IMR-90 (cell line): ENCODE measurements at regions not wholly inside any gene's neighbourhood (a gene's known extent, or its start where the extent isn't known, plus 50 kb on each side); places are given as distances from the start of the nearest gene placed in this dataset.

Experiments used
- ATAC-seq: fragments of 200-7000 bp; cut with Tn5 transposase; 2 replicates; pipeline ENCODE4 v1.9.1; 2020; ENCODE audit warnings: low read depth, mild to moderate bottlenecking, moderate library complexity
- BruUV-seq: library from RNA; stranded (reverse); fragments of 400-500 nt; replicated peaks from 2 replicates; lab custom pipeline; 2021; lab: Mats Ljungman, UMichigan
- CTCF ChIA-PET: fragments of 300-600 bp; formaldehyde crosslinking; extraction: SDS; loops from one replicate; lab custom pipeline; 2021; ENCODE audit warnings: antibody characterized with exemption; lab: Yijun Ruan, JAX
- POLR2A ChIA-PET: fragments of 300-600 bp; sonication (Branson Sonifier 250); formaldehyde crosslinking; loops from one replicate; lab custom pipeline; 2022; ENCODE audit warnings: antibody characterized with exemption; ENCODE audit not compliant: unreplicated experiment; lab: Charles Lee
- DNase-seq: peaks from one replicate; pipeline ENCODE4 v3.0.0; 2013
- H2AFZ ChIP-seq: replicated peaks from 2 replicates; pipeline ENCODE3; 2013; ENCODE audit warnings: low read length, mild to moderate bottlenecking; ENCODE audit not compliant: poor library complexity
- H2AK5ac ChIP-seq: 2 replicates; pipeline ENCODE4 v1.6.1; 2013; ENCODE audit warnings: low read depth, low read length, inconsistent platforms
- H2AK9ac ChIP-seq: replicated peaks from 2 replicates; pipeline ENCODE3; 2013; ENCODE audit warnings: mild to moderate bottlenecking, low read depth, low read length, moderate library complexity; ENCODE audit not compliant: poor library complexity
- H2BK120ac ChIP-seq: 2 replicates; pipeline ENCODE4 v1.6.1; 2013; ENCODE audit warnings: low read depth, low read length, inconsistent platforms
- H2BK15ac ChIP-seq: 3 replicates; pipeline ENCODE4 v1.6.1; 2013; ENCODE audit warnings: low read depth, low read length, inconsistent platforms
- H2BK20ac ChIP-seq: 2 replicates; pipeline ENCODE4 v1.6.1; 2013; ENCODE audit warnings: low read depth, mild to moderate bottlenecking, inconsistent platforms, low read length, moderate library complexity
- H2BK5ac ChIP-seq: 2 replicates; pipeline ENCODE4 v1.6.1; 2013; ENCODE audit warnings: mild to moderate bottlenecking, low read depth, low read length, inconsistent platforms; ENCODE audit not compliant: poor library complexity, severe bottlenecking
- H3K14ac ChIP-seq: replicated peaks from 2 replicates; pipeline ENCODE4 v1.6.1; 2013; ENCODE audit warnings: low read depth, low read length, inconsistent platforms
- H3K18ac ChIP-seq: 2 replicates; pipeline ENCODE4 v1.6.1; 2013; ENCODE audit warnings: low read depth, low read length, control low read depth
- H3K23ac ChIP-seq: 2 replicates; pipeline ENCODE4 v1.6.1; 2013; ENCODE audit warnings: low read depth, low read length, inconsistent platforms
- H3K27ac ChIP-seq: 2 replicates; pipeline ENCODE4 v1.5.1; 2013; ENCODE audit warnings: mild to moderate bottlenecking, control low read depth, low read length; ENCODE audit not compliant: insufficient read depth
- H3K27me3 ChIP-seq: 2 replicates; pipeline ENCODE4 v1.6.1; 2013; ENCODE audit warnings: low read length; ENCODE audit not compliant: control insufficient read depth, insufficient read depth
- H3K36me3 ChIP-seq: 2 replicates; pipeline ENCODE4 v1.6.1; 2013; ENCODE audit warnings: low read length, mixed read lengths; ENCODE audit not compliant: control insufficient read depth, insufficient read depth
- H3K4ac ChIP-seq: 2 replicates; pipeline ENCODE4 v1.6.1; 2013; ENCODE audit warnings: low read depth, low read length, inconsistent platforms
- H3K4me1 ChIP-seq: 2 replicates; pipeline ENCODE4 v1.6.1; 2013; ENCODE audit warnings: low read length, mixed read lengths; ENCODE audit not compliant: control insufficient read depth, insufficient read depth
- H3K4me2 ChIP-seq: 2 replicates; pipeline ENCODE4 v1.6.1; 2013; ENCODE audit warnings: low read depth, mild to moderate bottlenecking, control low read depth, low read length, moderate library complexity
- H3K4me3 ChIP-seq: 2 replicates; pipeline ENCODE4 v1.5.1; 2013; ENCODE audit warnings: low read depth, mild to moderate bottlenecking, control low read depth, low read length, moderate library complexity; ENCODE audit not compliant: insufficient read depth
- H3K56ac ChIP-seq: 2 replicates; pipeline ENCODE4 v1.6.1; 2013; ENCODE audit warnings: low read length, inconsistent platforms; ENCODE audit not compliant: insufficient read depth; ENCODE audit errors: extremely low read depth
- H3K79me1 ChIP-seq, 2 experiments: 2 replicates each; pipeline ENCODE4 v1.6.1; 2013; ENCODE audit warnings: low read length in 2 of 2, inconsistent platforms in 1 of 2, low read depth in 1 of 2
- H3K9ac ChIP-seq: 2 replicates; pipeline ENCODE4 v1.6.1; 2013; ENCODE audit warnings: low read depth, low read length, control low read depth
- H3K9me1 ChIP-seq: 2 replicates; pipeline ENCODE4 v1.6.1; 2013; ENCODE audit warnings: low read length, inconsistent platforms; ENCODE audit not compliant: insufficient read depth
- H3K9me3 ChIP-seq: 2 replicates; pipeline ENCODE4 v1.6.1; 2013; ENCODE audit warnings: low read length; ENCODE audit not compliant: control insufficient read depth, insufficient read depth
- H4K20me1 ChIP-seq: 2 replicates; pipeline ENCODE4 v1.6.1; 2013; ENCODE audit warnings: low read length, inconsistent platforms; ENCODE audit not compliant: insufficient read depth
- H4K5ac ChIP-seq: 2 replicates; pipeline ENCODE4 v1.6.1; 2013; ENCODE audit warnings: mild to moderate bottlenecking, low read depth, low read length, control low read depth
- H4K8ac ChIP-seq, 2 experiments: 2 replicates each; pipeline ENCODE4 v1.6.1; 2013; ENCODE audit warnings: low read depth in 2 of 2, low read length in 2 of 2, control low read depth in 1 of 2, inconsistent platforms in 1 of 2
- H4K91ac ChIP-seq: 2 replicates; pipeline ENCODE4 v1.6.1; 2013; ENCODE audit warnings: low read depth, low read length, inconsistent platforms; ENCODE audit not compliant: insufficient read depth
- MXI1 ChIP-seq: IDR thresholded peaks from 2 replicates; pipeline ENCODE4 v1.6.1; 2012; ENCODE audit warnings: low read depth, mild to moderate bottlenecking, low read length, moderate library complexity, borderline replicate concordance
- RAD21 ChIP-seq: IDR thresholded peaks from 2 replicates; pipeline ENCODE4 v1.6.1; 2012; ENCODE audit warnings: low read length, improper control_type of control experiment
- RCOR1 ChIP-seq: IDR thresholded peaks from 2 replicates; pipeline ENCODE4 v1.6.1; 2012; ENCODE audit warnings: mild to moderate bottlenecking, low read length, improper control_type of control experiment; ENCODE audit not compliant: insufficient replicate concordance
- WGBS, 2 experiments: methylation state at CpG; one replicate each; pipeline versions ENCODE4 v1.1.5 to v1.1.7; 2013; ENCODE audit warnings: missing lambda C conversion rate in 2 of 2; ENCODE audit not compliant: insufficient read length in 1 of 2; ENCODE audit errors: extremely low coverage in 2 of 2; 5-methylcytosine and 5-hydroxymethylcytosine counted together
- dilution Hi-C: fragments of 300-500 bp; cut with HindIII; formaldehyde crosslinking; loops from one replicate; pipeline ENCODE4 v1.14.3; 2018; ENCODE audit warnings: low sequenced_read_pairs; ENCODE audit not compliant: unreplicated experiment
- in situ Hi-C: fragments of 300-500 bp; cut with MboI; formaldehyde crosslinking; loops from 3 replicates; pipeline ENCODE4 v1.14.3; 2019; ENCODE audit warnings: low sequenced_read_pairs, inconsistent platforms, mixed read lengths
- intact Hi-C: fragments of 100-400 bp; cut with micrococcal nuclease; formaldehyde crosslinking; loops from 2 replicates; pipeline ENCODE4 v1.10.0; 2022
- TF ChIP-seq, protein P1 (sequence below): fragments of 150-350 bp; IDR thresholded peaks from 2 replicates; pipeline ENCODE4 v1.6.1; 2017; ENCODE audit warnings: mild to moderate bottlenecking, antibody characterized with exemption, low read length, low read depth

DNA sequence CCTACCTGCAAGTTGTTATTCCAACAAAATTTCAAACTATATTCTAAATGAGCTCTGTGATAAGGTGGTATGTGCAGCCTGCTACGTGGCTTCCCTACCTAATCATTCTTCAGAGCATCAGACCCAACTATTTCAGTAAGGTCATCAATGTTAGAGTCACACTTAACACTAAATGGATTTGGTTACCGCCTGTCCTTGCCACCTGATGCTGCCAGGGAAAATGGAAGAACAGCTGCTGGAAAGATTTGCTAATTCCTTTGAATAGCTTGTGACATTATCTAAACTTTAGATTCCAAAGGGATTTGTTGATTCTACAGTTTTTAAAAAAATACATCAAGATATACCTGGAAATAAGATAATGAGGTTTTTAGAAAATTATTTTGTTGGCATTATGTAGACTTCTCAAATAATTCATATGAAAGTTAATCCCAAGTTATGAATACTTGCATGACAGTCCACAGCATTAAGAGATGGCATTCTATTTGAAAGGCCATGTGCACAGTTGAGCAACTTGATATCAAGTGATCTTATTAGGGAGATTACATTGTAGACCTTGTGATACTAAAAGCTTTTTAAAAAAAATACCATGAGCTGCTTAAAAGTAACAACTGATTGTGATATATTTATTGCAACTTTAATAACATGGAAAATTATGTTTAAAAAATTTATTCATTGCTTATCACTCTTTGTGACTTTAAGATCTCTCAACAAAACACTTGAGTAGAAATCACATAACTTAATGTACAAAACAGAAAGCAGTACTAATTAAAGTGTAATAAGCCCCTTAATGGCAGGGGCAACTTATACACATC is 98.3 kb upstream of the UGP2 start:
- Histone ChIP-seq H2BK120ac (no peak overlapping the region), H3K4me1 (peaks cover 4% of the 10 kb centered on the region; the same call in 1 of the 2 replicates), H2BK15ac (no peak overlapping the region), H2AK9ac (no peak overlapping the region), H3K9me3 (0 out of 2 replicates have a peak, but pooled peaks cover 2% of the 10 kb centered on the region), H3K14ac (no peak overlapping the region), H3K56ac (no peak overlapping the region), H3K27me3 (no peaks in the 10 kb centered on the region), H2BK20ac (no peak overlapping the region), H4K5ac (no peak overlapping the region), H4K8ac (no peak overlapping the region), H3K4ac (no peak overlapping the region), H2BK5ac (no peak overlapping the region), H2AFZ (no peak overlapping the region), H3K23ac (no peak overlapping the region), H4K91ac (no peak overlapping the region), H3K4me2 (no peak overlapping the region), H3K36me3 (no peaks in the 10 kb centered on the region), H3K27ac (no peak overlapping the region), H2AK5ac (no peak overlapping the region), H3K9ac (no peak overlapping the region), H3K79me1 (no peaks in the 10 kb centered on the region), H4K20me1 (no peaks in the 10 kb centered on the region), H3K18ac (no peak overlapping the region), H3K9me1 (0 out of 2 replicates have a peak, but pooled peaks cover 2% of the 10 kb centered on the region), H3K4me3 (no peak overlapping the region)
- ChIA-PET POLR2A (interaction anchor here (0.6 kb wide), 1 partner anchor 12 kb away, joined by 3 read pairs; no protein-coding TSS in a partner anchor), CTCF (interaction anchor here (1.0 kb wide), 1 partner anchor 9 kb away, joined by 3 read pairs; no protein-coding TSS in a partner anchor)
- in situ Hi-C loops (no loop called here), intact Hi-C loops (no loop called here), dilution Hi-C loops (no loop called here)
- no CpG with 5 or more reads among the region's 2 CpGs for WGBS, 2 experiments
- ATAC-seq: no peak
- BruUV-seq: no TSS peak
- TF ChIP-seq, protein P1, sequence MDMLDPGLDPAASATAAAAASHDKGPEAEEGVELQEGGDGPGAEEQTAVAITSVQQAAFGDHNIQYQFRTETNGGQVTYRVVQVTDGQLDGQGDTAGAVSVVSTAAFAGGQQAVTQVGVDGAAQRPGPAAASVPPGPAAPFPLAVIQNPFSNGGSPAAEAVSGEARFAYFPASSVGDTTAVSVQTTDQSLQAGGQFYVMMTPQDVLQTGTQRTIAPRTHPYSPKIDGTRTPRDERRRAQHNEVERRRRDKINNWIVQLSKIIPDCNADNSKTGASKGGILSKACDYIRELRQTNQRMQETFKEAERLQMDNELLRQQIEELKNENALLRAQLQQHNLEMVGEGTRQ: no peak
- no peak for TF ChIP-seq RAD21
- no peak for TF ChIP-seq MXI1
- no peak for TF ChIP-seq RCOR1
- no peak for DNase-seq
